HEK293T (cell line): ENCODE measurements at regions not wholly inside any gene's neighbourhood (a gene's known extent, or its start where the extent isn't known, plus 50 kb on each side); places are given as distances from the start of the nearest gene placed in this dataset.

Experiments
- BHLHE40 ChIP-seq: fragments of 450-650 bp; IDR thresholded peaks from 2 replicates; pipeline ENCODE4 v1.6.1; 2016; ENCODE audit warnings: mild to moderate bottlenecking, moderate library complexity, borderline replicate concordance
- ELF4 ChIP-seq: fragments of 450-650 bp; IDR thresholded peaks from 2 replicates; pipeline ENCODE4 v1.6.1; 2017; ENCODE audit warnings: antibody characterized with exemption
- FOXK2 ChIP-seq: fragments of 450-650 bp; IDR thresholded peaks from 2 replicates; pipeline ENCODE4 v1.6.1; 2016; ENCODE audit warnings: mild to moderate bottlenecking
- FOXM1 ChIP-seq: fragments of 450-650 bp; IDR thresholded peaks from 2 replicates; pipeline ENCODE4 v1.6.1; 2017; ENCODE audit warnings: mild to moderate bottlenecking, borderline replicate concordance
- SUZ12 ChIP-seq: fragments of 450-650 bp; IDR thresholded peaks from 2 replicates; pipeline ENCODE4 v1.6.1; 2016; ENCODE audit warnings: mild to moderate bottlenecking
- TARDBP ChIP-seq: fragments of 450-650 bp; IDR thresholded peaks from 2 replicates; pipeline ENCODE4 v1.6.1; 2016

DNA sequence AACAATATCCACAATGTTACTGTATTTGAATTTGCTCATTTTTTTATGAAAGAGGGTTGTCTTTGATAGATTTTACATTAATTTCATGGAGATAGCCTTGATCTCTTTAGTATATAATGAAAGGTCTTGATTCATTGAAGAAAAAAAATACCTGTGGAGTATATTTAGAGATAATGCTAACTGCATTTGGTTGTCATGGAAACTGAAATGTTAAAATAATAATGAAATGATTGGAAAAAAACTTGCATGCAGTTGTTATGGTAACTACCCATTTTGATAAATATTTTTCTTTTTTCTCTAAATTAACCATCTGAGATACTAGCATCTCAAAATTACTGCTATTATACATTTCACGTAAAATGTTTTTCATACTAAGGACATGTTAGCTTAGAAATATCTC is 712.7 kb upstream of the FAM98A start:
- TF ChIP-seq FOXK2, result no peak
- TF ChIP-seq SUZ12, result no peak
- TF ChIP-seq ELF4, result no peak
- TF ChIP-seq FOXM1, result no peak
- no peak for TF ChIP-seq BHLHE40
- no peak for TF ChIP-seq TARDBP
